ENCODE measurements at regions not wholly inside any gene's neighbourhood (a gene's known extent, or its start where the extent isn't known, plus 50 kb on each side); places are given as distances from the start of the nearest gene placed in this dataset.

DNA sequence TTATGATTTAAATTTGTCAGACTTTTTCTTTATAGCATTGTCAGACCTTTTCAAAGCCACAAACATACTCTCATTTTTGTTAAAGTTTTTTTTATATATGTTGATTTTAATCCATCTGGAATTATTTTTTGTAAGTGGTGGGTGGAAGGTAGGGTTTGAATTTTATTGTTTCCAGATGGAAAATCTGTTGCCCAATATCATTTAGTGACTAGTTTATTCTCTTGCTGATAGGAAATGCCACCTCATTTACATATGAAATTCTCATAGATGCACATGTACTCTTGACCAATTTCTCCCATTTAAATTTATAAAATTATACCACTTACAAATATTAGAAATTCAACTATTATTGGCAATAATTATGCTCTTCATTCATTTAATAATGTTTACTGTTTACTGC lies 52.1 kb upstream of the PLCB1 start:
- H3K36me3 Mint-ChIP-seq (ENCODE audit: unreplicated experiment), result no peaks in the 10 kb centered on the region
- H3K4me3 Mint-ChIP-seq (ENCODE audit: unreplicated experiment), result no peak overlapping the region
- H3K27me3 Mint-ChIP-seq (ENCODE audit: unreplicated experiment), result no peaks in the 10 kb centered on the region
- H3K9me3 Mint-ChIP-seq (ENCODE audit: unreplicated experiment), result no peaks in the 10 kb centered on the region
- TF ChIP-seq, protein P1, sequence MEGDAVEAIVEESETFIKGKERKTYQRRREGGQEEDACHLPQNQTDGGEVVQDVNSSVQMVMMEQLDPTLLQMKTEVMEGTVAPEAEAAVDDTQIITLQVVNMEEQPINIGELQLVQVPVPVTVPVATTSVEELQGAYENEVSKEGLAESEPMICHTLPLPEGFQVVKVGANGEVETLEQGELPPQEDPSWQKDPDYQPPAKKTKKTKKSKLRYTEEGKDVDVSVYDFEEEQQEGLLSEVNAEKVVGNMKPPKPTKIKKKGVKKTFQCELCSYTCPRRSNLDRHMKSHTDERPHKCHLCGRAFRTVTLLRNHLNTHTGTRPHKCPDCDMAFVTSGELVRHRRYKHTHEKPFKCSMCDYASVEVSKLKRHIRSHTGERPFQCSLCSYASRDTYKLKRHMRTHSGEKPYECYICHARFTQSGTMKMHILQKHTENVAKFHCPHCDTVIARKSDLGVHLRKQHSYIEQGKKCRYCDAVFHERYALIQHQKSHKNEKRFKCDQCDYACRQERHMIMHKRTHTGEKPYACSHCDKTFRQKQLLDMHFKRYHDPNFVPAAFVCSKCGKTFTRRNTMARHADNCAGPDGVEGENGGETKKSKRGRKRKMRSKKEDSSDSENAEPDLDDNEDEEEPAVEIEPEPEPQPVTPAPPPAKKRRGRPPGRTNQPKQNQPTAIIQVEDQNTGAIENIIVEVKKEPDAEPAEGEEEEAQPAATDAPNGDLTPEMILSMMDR (IDR thresholded peaks at IDR 0.05; ENCODE audit: partially characterized antibody, unreplicated experiment), result no peak
- H3K4me1 Mint-ChIP-seq (ENCODE audit: low read depth, unreplicated experiment), result peaks cover 6% of the 10 kb centered on the region
- H3K27ac Mint-ChIP-seq (ENCODE audit: unreplicated experiment), result no peak overlapping the region
- DNase-seq, result no peak

GRCh38 chr20:8082025-8082424 lies 50.0 kb upstream of the PLCB1 start:
- Mint-ChIP-seq H3K27ac (ENCODE audit: unreplicated experiment) (no peak overlapping the region), H3K4me3 (ENCODE audit: unreplicated experiment) (no peak overlapping the region), H3K9me3 (ENCODE audit: unreplicated experiment) (no peaks in the 10 kb centered on the region), H3K36me3 (ENCODE audit: unreplicated experiment) (no peaks in the 10 kb centered on the region), H3K4me1 (ENCODE audit: low read depth, unreplicated experiment) (peaks cover 6% of the 10 kb centered on the region), H3K27me3 (ENCODE audit: unreplicated experiment) (no peaks in the 10 kb centered on the region)
- no peak for DNase-seq
- TF ChIP-seq, protein P1 (IDR thresholded peaks at IDR 0.05; ENCODE audit: partially characterized antibody, unreplicated experiment), result peak; percentile 48

All from glutamatergic neuron (in vitro differentiated cells).